Epithelial cell of proximal tubule (primary cell): ENCODE measurements at regions not wholly inside any gene's neighbourhood (a gene's known extent, or its start where the extent isn't known, plus 50 kb on each side); places are given as distances from the start of the nearest gene placed in this dataset.

Experiments
- DNase-seq: peaks from one replicate; pipeline ENCODE4 v3.0.0-alpha.2; 2011; ENCODE audit warnings: low read depth
- H3K4me3 ChIP-seq: 2 replicates; pipeline ENCODE4 v1.5.1; 2011; ENCODE audit warnings: low read depth, mild to moderate bottlenecking, low read length
- TF ChIP-seq, protein P1 (sequence below): conservative IDR thresholded peaks from 2 replicates; pipeline ENCODE4 v1.5.1; 2012; ENCODE audit warnings: low read depth, mild to moderate bottlenecking, low read length

DNA sequence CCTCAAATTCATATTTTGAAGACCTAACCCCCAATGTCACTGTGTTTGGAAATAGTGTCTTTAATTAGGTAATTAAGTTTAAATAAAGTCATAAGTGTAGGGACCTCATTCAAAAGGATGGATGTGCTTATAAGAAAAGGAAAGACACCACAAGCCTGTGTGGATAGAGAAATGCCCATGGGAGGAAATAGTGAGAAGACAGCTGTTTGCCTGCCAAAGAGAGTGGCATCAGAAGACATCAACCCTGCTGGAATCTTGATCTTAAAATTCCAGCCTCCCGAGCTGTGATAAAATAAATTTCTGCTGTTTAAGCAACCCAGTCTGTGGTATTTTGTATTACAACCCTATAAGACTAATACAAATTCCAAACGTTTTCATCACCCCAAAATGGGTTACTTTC, 1867.9 kb upstream of the NUDT12 start:
- no peak overlapping the region for H3K4me3 ChIP-seq
- no peak for DNase-seq
- TF ChIP-seq, protein P1, sequence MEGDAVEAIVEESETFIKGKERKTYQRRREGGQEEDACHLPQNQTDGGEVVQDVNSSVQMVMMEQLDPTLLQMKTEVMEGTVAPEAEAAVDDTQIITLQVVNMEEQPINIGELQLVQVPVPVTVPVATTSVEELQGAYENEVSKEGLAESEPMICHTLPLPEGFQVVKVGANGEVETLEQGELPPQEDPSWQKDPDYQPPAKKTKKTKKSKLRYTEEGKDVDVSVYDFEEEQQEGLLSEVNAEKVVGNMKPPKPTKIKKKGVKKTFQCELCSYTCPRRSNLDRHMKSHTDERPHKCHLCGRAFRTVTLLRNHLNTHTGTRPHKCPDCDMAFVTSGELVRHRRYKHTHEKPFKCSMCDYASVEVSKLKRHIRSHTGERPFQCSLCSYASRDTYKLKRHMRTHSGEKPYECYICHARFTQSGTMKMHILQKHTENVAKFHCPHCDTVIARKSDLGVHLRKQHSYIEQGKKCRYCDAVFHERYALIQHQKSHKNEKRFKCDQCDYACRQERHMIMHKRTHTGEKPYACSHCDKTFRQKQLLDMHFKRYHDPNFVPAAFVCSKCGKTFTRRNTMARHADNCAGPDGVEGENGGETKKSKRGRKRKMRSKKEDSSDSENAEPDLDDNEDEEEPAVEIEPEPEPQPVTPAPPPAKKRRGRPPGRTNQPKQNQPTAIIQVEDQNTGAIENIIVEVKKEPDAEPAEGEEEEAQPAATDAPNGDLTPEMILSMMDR = no peak

DNA sequence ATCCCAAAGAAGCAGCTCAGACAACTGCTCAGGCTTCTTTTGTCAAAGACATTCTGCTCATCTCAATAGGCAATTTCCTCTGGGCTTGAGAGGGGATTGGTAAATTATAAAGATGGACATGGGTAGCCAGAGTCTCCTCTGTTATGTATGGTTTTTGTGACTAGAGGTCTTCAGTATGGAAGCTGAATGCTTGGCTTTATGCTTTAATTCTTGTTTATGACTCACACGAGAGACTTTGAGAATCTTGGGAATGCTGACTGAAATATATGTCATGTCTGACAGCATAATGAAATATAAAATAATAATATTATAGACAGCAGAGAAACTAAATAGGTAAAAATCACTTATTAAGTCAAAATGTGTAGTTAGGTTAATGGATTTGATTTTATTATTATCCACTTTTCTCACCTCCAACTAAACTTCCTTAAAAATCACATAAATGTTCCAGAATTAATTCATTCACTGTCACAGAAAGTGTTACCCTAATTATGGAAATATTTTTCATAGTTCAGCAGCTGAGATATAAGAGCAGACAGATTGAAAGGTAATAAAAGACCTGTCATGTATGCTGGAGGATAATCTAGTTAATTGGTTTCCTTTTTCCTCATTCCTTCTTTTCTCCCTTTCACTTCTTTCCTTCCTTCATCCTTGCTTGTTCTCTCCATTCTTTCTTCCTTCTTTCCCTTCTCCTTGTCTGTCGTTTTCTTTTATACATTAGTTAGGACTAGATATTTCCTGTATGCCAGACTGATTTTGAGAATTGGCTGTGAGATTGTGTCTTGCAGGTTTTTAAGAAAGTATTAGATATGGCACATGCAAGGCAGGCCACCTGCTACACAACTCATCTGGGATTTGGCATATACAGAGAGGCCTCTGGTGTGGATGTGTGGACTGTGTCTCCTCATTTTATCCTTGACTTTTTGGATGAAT, 1866.1 kb upstream of the NUDT12 start:
- TF ChIP-seq, protein P1 = no peak
- no peak for DNase-seq

DNA sequence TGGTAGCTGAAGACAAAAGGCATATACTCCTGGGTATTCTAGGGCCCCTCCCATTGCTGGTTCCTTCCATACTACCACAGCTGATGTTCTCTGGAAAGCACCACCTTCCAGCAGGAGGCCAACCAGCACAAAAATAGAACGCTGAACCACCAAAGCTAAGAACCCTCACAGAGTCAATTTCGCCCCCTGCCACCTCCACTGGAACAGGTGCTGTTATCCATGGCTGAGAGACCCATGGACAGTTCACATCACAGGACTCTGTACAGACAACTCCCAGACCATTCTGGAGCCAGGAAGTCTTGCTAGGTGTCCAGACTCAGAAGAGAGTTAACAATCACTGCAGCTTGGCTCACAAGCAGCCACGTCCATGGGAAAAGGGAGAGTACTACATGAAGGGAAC, 1851.5 kb upstream of the NUDT12 start:
- TF ChIP-seq, protein P1 = no peak
- DNase-seq = no peak
- no peak overlapping the region for H3K4me3 ChIP-seq

More for the DNA sequence above, 1866.1 kb upstream of the NUDT12 start:
- no peak overlapping the region for H3K4me3 ChIP-seq

DNA sequence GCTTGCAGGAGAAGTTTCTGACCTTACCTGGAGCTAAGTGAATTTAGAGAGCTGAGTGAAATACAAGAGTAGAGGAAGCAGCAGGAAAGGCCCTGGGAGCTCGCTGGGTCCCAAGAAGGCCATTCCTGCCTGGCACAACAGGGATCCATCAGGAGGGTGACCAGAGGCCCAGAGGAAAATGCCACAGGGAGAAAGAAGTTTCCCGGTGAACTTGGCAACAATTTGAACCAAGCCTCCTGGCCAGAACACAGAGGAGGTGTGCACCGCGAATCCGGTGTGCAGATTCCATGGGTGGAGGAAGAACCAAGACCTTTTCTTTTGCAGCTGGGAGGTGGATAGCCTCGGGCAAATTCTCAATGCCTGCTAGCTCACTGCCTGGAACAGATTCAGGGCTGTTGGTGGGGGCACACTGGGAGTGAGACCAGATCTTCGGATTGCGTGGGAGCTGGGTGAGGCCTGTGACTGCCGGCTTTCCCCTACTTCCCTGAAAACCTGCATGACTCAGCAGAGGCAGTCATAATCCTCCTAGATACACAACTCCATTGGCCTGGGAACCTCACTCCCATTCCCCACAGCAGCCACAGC, 1850.9 kb upstream of the NUDT12 start:
- no peak for DNase-seq
- H3K4me3 ChIP-seq = no peak overlapping the region
- TF ChIP-seq, protein P1 = no peak

DNA sequence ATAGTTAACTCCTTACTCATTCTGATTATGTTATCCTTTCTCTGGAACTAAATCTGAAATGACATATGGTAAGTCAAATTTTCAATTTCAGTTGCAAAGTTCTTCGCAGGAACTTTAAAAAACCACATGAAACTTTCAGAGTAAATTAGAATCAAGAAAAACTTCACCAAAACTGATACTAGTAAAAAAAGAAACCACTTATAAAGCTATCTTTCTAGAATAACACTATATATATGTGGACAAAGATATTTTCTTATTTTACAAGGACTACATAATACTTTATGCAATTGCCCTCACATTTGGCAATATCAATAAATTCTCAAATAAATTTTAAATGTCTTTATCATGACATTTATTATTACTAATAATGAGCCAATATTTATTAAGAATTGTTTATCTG, 1847.1 kb upstream of the NUDT12 start:
- TF ChIP-seq, protein P1 = no peak
- no peak for DNase-seq
- H3K4me3 ChIP-seq = no peak overlapping the region

DNA sequence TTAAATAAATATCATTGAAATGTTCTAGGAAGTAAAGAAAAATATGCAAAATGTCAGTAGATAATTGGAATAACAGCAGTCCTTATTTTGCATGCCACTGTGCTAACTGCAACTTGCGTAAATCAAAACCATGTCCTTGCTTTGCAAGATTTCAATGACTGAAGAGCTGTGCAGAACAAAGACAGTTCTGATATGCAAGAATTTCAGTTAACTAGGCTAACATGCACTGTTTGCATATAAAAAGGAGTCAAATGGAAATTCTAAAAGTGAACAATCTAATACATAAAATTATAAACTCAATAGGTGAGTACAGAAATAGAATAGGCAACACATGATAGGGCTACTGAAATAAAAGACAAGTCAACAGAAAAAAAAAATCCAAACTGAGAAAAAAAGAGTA, 1844.6 kb upstream of the NUDT12 start:
- no peak overlapping the region for H3K4me3 ChIP-seq
- TF ChIP-seq, protein P1 = no peak
- DNase-seq = no peak

DNA sequence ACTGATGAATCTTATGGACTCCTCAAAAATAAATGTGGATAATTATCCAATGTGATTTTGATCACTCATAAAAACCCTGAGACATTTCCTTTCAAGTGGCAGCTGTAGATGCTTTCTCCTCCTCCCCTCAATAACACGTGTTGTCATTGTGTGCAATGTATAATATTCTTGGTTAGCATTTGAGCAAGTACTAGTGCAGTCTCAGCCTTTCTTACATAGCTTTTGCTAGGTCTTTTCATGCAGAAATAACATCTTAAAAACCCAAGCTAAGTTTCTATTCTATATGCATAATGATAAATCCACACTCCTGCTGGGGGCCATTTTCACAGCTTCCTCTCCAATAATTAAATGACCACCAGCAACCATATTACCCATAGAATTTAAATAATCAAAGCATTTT, 1835.2 kb upstream of the NUDT12 start:
- no peak overlapping the region for H3K4me3 ChIP-seq
- TF ChIP-seq, protein P1 = no peak
- DNase-seq = no peak
